ENCODE measurements at regions not wholly inside any gene's neighbourhood (a gene's known extent, or its start where the extent isn't known, plus 50 kb on each side); places are given as distances from the start of the nearest gene placed in this dataset.

DNA sequence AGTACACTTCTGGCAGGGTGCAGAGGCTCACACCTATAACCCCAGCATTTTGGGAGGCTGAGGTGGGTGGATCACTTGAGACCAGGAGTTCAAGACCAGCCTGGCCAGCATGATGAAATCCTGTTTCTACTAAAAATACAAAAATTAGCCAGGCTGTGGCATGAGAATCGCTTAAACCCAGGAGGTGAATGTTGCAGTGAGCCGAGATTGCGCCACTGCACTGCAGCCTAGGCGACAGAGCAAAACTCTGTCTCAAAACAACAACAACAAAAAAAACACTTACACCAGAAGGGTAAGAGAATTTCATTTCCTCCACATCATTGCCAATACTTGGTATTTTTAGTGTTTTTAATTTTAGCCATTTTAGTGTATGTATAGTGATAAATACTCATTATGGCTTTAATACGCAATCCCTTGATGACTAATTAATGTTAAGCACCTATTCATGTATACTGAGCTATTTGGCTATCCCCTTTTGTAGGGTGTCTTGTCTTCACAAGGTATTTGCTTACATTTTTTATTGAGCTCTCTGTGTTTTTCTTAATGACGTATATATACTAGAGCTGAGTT is 77.1 kb upstream of the TNR start:
- no peaks in the 10 kb centered on the region for H3K79me2 ChIP-seq
- H3K36me3 ChIP-seq (replicated peaks; ENCODE audit: insufficient read depth, low read depth): no peaks in the 10 kb centered on the region
- no peak for DNase-seq (ENCODE audit: low spot score)
- TF ChIP-seq EZH2phosphoT487 (IDR thresholded peaks at IDR 0.05; ENCODE audit: low read depth, severe bottlenecking, unreplicated experiment) (no peak), EZH2 (IDR thresholded peaks at IDR 0.05; ENCODE audit: borderline replicate concordance) (no peak)
- TF ChIP-seq, protein P1, sequence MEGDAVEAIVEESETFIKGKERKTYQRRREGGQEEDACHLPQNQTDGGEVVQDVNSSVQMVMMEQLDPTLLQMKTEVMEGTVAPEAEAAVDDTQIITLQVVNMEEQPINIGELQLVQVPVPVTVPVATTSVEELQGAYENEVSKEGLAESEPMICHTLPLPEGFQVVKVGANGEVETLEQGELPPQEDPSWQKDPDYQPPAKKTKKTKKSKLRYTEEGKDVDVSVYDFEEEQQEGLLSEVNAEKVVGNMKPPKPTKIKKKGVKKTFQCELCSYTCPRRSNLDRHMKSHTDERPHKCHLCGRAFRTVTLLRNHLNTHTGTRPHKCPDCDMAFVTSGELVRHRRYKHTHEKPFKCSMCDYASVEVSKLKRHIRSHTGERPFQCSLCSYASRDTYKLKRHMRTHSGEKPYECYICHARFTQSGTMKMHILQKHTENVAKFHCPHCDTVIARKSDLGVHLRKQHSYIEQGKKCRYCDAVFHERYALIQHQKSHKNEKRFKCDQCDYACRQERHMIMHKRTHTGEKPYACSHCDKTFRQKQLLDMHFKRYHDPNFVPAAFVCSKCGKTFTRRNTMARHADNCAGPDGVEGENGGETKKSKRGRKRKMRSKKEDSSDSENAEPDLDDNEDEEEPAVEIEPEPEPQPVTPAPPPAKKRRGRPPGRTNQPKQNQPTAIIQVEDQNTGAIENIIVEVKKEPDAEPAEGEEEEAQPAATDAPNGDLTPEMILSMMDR (IDR thresholded peaks at IDR 0.05; ENCODE audit: poor library complexity): no peak
- H3K4me1 ChIP-seq (ENCODE audit: insufficient read depth): no peaks in the 10 kb centered on the region
- no peak overlapping the region for H2AFZ ChIP-seq
- no peaks in the 10 kb centered on the region for H3K9me2 ChIP-seq (replicated peaks; ENCODE audit: insufficient read depth)
- no peak overlapping the region for H3K4me3 ChIP-seq
- no peak overlapping the region for H3K27ac ChIP-seq
- H3K27me3 ChIP-seq: no peaks in the 10 kb centered on the region
- no peak overlapping the region for H3K4me2 ChIP-seq
- no peaks in the 10 kb centered on the region for H4K20me1 ChIP-seq (ENCODE audit: insufficient read depth, poor library complexity, severe bottlenecking)
- no peaks in the 10 kb centered on the region for H3K9me3 ChIP-seq (ENCODE audit: low read depth)
- WGBS (ENCODE audit: low lambda C conversion rate, missing lambda C conversion rate): 97% methylated on average over 6 of the region's 6 CpGs

DNA sequence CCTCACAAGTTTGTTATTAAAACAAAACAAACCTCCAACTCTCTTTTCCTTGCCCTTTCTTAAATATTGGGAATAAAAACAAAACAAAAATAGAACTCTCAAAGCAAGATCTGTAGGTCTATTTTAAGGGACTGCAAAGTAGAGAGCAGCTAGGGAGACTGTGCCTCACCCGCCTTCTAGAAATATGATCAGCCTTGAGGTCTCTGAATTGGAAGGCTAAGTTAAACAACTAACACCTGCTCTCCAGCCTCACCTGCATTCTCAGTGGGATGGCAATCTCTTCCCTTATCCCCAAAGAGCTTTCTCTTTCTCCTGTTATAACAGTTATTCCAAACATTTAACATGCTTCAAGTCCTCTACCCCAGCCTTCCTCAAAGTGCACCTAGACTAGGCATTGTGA is 75.5 kb upstream of the TNR start:
- Histone ChIP-seq H3K27ac (no peak overlapping the region), H3K9me3 (ENCODE audit: low read depth) (no peaks in the 10 kb centered on the region), H3K27me3 (no peaks in the 10 kb centered on the region), H3K4me1 (ENCODE audit: insufficient read depth) (no peaks in the 10 kb centered on the region), H3K79me2 (no peaks in the 10 kb centered on the region), H3K36me3 (replicated peaks; ENCODE audit: insufficient read depth, low read depth) (no peaks in the 10 kb centered on the region), H3K4me3 (no peak overlapping the region), H4K20me1 (ENCODE audit: insufficient read depth, poor library complexity, severe bottlenecking) (no peaks in the 10 kb centered on the region), H2AFZ (no peak overlapping the region), H3K4me2 (no peak overlapping the region), H3K9me2 (replicated peaks; ENCODE audit: insufficient read depth) (no peaks in the 10 kb centered on the region)
- no peak for DNase-seq (ENCODE audit: low spot score)
- TF ChIP-seq EZH2phosphoT487 (IDR thresholded peaks at IDR 0.05; ENCODE audit: low read depth, severe bottlenecking, unreplicated experiment) (no peak), EZH2 (IDR thresholded peaks at IDR 0.05; ENCODE audit: borderline replicate concordance) (no peak)
- TF ChIP-seq, protein P1 (IDR thresholded peaks at IDR 0.05; ENCODE audit: poor library complexity): no peak
- WGBS (ENCODE audit: low lambda C conversion rate, missing lambda C conversion rate): 70% methylated on average over 1 of the region's 1 CpG

DNA sequence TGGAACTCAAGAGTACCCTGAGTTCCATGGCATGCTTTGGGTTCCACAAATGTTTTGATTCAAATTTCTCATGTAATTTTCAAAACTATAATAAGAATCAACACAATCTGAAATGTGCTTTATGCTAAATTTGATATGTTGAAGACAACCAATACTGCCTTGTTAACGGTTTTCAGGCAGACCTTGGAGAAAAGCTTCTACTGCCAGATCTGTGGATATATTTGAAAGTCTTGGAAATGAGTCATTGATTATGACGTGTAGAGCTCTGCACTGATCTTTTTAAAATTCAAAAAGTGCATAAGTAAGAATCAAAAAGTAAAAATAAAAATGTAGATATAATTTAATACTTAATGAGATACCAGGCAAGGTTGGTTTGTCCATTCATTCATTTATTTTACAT is 74.0 kb upstream of the TNR start:
- 83% methylated on average over 2 of the region's 2 CpGs for WGBS (ENCODE audit: low lambda C conversion rate, missing lambda C conversion rate)
- Histone ChIP-seq H3K4me2 (no peak overlapping the region), H3K9me2 (replicated peaks; ENCODE audit: insufficient read depth) (no peaks in the 10 kb centered on the region), H4K20me1 (ENCODE audit: insufficient read depth, poor library complexity, severe bottlenecking) (no peaks in the 10 kb centered on the region), H3K27me3 (no peaks in the 10 kb centered on the region), H3K9me3 (ENCODE audit: low read depth) (no peaks in the 10 kb centered on the region), H3K36me3 (replicated peaks; ENCODE audit: insufficient read depth, low read depth) (no peaks in the 10 kb centered on the region), H3K4me1 (ENCODE audit: insufficient read depth) (no peaks in the 10 kb centered on the region), H3K27ac (no peak overlapping the region), H3K79me2 (no peaks in the 10 kb centered on the region), H2AFZ (no peak overlapping the region), H3K4me3 (no peak overlapping the region)
- DNase-seq (ENCODE audit: low spot score): no peak
- TF ChIP-seq, protein P1 (IDR thresholded peaks at IDR 0.05; ENCODE audit: poor library complexity): no peak
- TF ChIP-seq EZH2 (IDR thresholded peaks at IDR 0.05; ENCODE audit: borderline replicate concordance) (no peak), EZH2phosphoT487 (IDR thresholded peaks at IDR 0.05; ENCODE audit: low read depth, severe bottlenecking, unreplicated experiment) (no peak)

DNA sequence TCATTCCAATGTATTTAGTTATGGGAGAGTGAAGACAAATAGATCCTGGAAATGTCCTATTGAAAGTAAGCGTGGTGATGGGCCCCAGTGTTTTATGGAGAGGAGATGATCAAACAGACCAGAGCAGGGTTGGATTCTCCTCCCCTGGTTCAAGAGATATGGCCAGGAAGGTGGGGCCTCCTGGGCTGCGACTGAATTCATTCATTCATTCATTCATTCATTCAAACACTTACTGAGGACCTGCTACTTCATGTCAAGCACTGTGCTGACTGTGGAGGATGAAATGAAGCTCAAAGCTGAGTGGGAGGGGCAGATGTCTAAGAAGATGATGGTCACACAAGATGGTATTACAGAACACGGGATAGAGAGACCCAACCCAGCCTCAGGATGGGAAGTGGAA is 71.5 kb upstream of the TNR start:
- no peaks in the 10 kb centered on the region for H3K9me2 ChIP-seq (replicated peaks; ENCODE audit: insufficient read depth)
- H3K4me1 ChIP-seq (ENCODE audit: insufficient read depth): no peaks in the 10 kb centered on the region
- DNase-seq (ENCODE audit: low spot score): no peak
- H4K20me1 ChIP-seq (ENCODE audit: insufficient read depth, poor library complexity, severe bottlenecking): no peaks in the 10 kb centered on the region
- H3K4me2 ChIP-seq: no peak overlapping the region
- no peaks in the 10 kb centered on the region for H3K27me3 ChIP-seq
- no peak overlapping the region for H3K4me3 ChIP-seq
- H3K27ac ChIP-seq: no peak overlapping the region
- no peaks in the 10 kb centered on the region for H3K36me3 ChIP-seq (replicated peaks; ENCODE audit: insufficient read depth, low read depth)
- H3K9me3 ChIP-seq (ENCODE audit: low read depth): no peaks in the 10 kb centered on the region
- TF ChIP-seq, protein P1 (IDR thresholded peaks at IDR 0.05; ENCODE audit: poor library complexity): no peak
- TF ChIP-seq EZH2 (IDR thresholded peaks at IDR 0.05; ENCODE audit: borderline replicate concordance) (no peak), EZH2phosphoT487 (IDR thresholded peaks at IDR 0.05; ENCODE audit: low read depth, severe bottlenecking, unreplicated experiment) (no peak)
- H2AFZ ChIP-seq: no peak overlapping the region
- no peaks in the 10 kb centered on the region for H3K79me2 ChIP-seq
- 52% methylated on average over 3 of the region's 3 CpGs for WGBS (ENCODE audit: low lambda C conversion rate, missing lambda C conversion rate)

All from hepatocyte (in vitro differentiated cells).